VCaP (cell line): ENCODE measurements at regions not wholly inside any gene's neighbourhood (a gene's known extent, or its start where the extent isn't known, plus 50 kb on each side); places are given as distances from the start of the nearest gene placed in this dataset.

ENCODE experiments used
- H3K27ac ChIP-seq: fragments of 450-650 bp; 2 replicates; pipeline ENCODE4 v1.5.1; 2017
- CTCF ChIP-seq: fragments of 450-650 bp; conservative IDR thresholded peaks from 2 replicates; pipeline ENCODE4 v1.5.1; 2017; ENCODE audit warnings: mild to moderate bottlenecking, moderate library complexity

DNA sequence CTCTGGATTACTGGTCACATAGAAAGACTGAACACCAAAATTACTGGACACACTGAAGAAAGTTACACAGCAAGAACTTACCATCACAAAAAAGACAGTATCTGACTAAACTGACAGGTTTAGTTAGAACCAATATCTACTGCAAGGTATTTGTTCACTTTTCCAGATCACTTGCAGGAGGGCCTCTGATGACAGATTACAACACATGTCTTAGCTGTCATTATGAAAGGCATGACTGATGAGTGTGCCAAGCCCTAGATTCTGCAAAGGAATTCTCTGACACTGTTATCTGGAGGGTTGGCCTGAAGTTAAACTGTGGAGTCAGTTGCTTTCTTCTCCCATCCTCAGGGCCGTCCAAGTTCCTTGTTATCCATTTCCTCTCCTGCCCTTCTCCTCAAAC, 242.7 kb downstream of the KIF20B start:
- no peak overlapping the region for H3K27ac ChIP-seq
- TF ChIP-seq CTCF: no peak

- H3K27ac ChIP-seq: no peak overlapping the region
- TF ChIP-seq CTCF: no peak
Measured at GRCh38 chr10:89946106-89946505, 244.7 kb downstream of the KIF20B start.

GRCh38 chr10:89949496-89949895, 248.1 kb downstream of the KIF20B start:
- H3K27ac ChIP-seq: no peak overlapping the region
- no peak for TF ChIP-seq CTCF

DNA sequence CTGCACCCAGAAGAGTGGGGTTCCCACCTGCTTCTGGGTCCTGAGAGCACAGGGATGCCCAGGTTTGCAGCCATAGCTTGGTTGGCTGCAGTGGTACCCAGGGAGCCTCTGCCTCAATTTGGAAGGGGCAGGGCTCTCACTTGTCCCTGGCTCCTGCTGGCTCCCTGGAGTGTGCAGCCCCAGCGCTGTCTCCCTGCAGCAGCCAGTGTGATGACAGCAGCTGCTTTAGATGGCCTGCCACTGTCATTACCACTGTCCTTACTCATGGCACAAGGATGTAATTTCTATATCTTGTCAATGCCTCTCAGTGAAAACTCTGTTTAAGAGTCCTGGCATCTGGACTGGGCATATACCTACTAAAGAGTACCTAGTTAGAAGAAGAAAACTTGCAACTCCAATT, 250.9 kb downstream of the KIF20B start:
- no peak for TF ChIP-seq CTCF
- H3K27ac ChIP-seq: no peak overlapping the region

DNA sequence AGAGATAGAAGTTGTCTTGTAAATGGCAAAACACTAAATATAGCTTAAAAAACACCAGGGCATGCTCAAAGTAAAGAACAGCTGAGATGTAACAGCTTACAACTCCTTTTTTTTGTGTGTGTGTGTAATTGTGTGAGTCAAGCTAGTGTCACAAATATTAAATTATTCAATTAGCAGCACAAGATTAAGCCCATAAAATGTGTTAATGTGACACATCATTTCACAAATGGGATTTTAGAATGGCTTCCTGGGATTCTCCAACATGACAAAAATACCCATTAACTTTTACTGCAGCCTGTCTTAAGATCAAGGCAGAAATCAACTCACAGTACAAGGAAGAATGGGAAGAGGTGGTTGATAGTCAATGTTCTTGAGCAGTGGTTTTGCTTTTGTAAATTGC, 251.4 kb downstream of the KIF20B start:
- H3K27ac ChIP-seq: no peak overlapping the region
- no peak for TF ChIP-seq CTCF

DNA sequence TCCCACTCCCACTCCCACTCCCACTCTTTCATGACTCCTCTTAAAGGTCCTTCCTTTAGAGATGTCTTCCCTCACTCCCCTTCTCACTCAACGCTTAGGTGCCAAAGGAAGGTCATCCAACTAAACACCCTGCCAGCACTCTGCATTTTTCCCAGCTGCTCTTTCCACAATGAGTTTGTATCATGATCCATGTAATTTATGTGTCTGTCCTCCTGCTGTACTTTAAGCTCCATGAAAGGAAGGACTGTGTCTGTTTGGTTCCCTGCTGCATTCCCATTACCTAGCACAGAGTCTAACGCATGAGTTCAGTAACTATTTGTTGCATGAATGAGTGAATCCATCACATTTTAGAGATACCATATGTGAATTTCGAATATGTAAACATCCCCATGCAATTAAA, 252.7 kb downstream of the KIF20B start:
- no peak for TF ChIP-seq CTCF

DNA sequence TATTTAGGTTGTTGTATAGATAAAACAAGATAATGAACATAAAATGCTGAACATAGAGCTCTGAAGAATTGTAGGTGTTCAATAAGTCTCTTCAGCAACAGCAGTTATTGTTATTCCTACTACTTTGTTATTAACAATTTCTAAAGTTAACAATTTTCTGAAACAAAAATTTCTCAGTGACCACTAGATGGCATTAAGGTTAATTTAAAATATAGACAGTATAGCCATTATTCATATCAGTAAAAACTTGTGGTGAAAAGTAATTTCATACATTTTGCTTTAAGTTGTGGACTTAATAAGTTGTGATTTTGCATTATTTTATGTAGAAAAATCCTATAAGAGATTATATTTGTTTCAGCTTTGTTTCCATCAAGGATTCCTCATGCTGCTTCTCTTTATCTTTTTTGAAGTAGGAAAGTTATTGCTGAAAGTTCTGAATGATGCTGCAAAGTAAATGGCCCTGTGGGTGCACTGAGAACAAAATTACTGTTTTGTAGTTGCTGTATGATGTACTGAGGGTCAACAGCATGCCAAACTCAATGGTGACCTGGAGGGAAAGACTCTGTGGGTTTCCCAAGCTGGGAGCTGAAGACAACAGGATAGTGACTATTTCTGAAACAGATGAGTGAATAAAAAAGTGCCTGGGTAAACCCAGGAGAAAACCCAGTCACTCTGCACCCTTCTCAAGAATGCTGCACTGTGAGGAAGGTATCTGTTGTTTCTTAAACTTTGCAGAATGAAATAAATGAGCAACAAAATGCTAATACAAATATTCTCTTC, 253.6 kb downstream of the KIF20B start:
- no peak overlapping the region for H3K27ac ChIP-seq
- peak; percentile 69 for TF ChIP-seq CTCF

More for the DNA sequence above, 252.7 kb downstream of the KIF20B start:
- H3K27ac ChIP-seq: no peak overlapping the region
